ENCODE measurements at regions not wholly inside any gene's neighbourhood (a gene's known extent, or its start where the extent isn't known, plus 50 kb on each side); places are given as distances from the start of the nearest gene placed in this dataset.
"Not testable (repeated sequence)": the region's sequence is repeated elsewhere in the genome, so short reads cannot be mapped to it uniquely, and the experiment has no call there.

GRCh38 chr10:10677479-10677878 lies 340.2 kb upstream of the CELF2 start:
- no peak overlapping the region for H3K4me3 ChIP-seq (ENCODE audit: low read length)
- peak; percentile 65 for DNase-seq (ENCODE audit: low read depth, low spot score)

GRCh38 chr10:10680496-10680895 lies 337.2 kb upstream of the CELF2 start:
- no peak for DNase-seq (ENCODE audit: low read depth, low spot score)
- no peak overlapping the region for H3K4me3 ChIP-seq (ENCODE audit: low read length)

- DNase-seq (ENCODE audit: low read depth, low spot score): peak; percentile 42
- H3K4me3 ChIP-seq (ENCODE audit: low read length): no peak overlapping the region
These were observed 332.7 kb upstream of the CELF2 start for GRCh38 chr10:10684972-10685371.

- H3K4me3 ChIP-seq (ENCODE audit: low read length): no peak overlapping the region
- no peak for DNase-seq (ENCODE audit: low read depth, low spot score)
These were observed 332.1 kb upstream of the CELF2 start for GRCh38 chr10:10685566-10685965.

- DNase-seq (ENCODE audit: low read depth, low spot score): no peak
These were observed 329.9 kb upstream of the CELF2 start for GRCh38 chr10:10687751-10688150.

GRCh38 chr10:10699427-10699826 lies 318.2 kb upstream of the CELF2 start:
- no peak for DNase-seq (ENCODE audit: low read depth, low spot score)
- H3K4me3 ChIP-seq (ENCODE audit: low read length): no peak overlapping the region

More at GRCh38 chr10:10687751-10688150, 329.9 kb upstream of the CELF2 start:
- no peak overlapping the region for H3K4me3 ChIP-seq (ENCODE audit: low read length)

GRCh38 chr10:10701084-10701611 lies 316.5 kb upstream of the CELF2 start:
- no peak overlapping the region for H3K4me3 ChIP-seq (ENCODE audit: low read length)
- no peak for DNase-seq (ENCODE audit: low read depth, low spot score)

- no peak overlapping the region for H3K4me3 ChIP-seq (ENCODE audit: low read length)
- no peak for DNase-seq (ENCODE audit: low read depth, low spot score)
These were observed 315.5 kb upstream of the CELF2 start for GRCh38 chr10:10702211-10702610.

- H3K4me3 ChIP-seq (ENCODE audit: low read length): no peak overlapping the region
- no peak for DNase-seq (ENCODE audit: low read depth, low spot score)
These were observed 314.3 kb upstream of the CELF2 start for GRCh38 chr10:10703382-10703781.

- DNase-seq (ENCODE audit: low read depth, low spot score): no peak
- no peak overlapping the region for H3K4me3 ChIP-seq (ENCODE audit: low read length)
These were observed 305.4 kb upstream of the CELF2 start for GRCh38 chr10:10712155-10712704.

- no peak for DNase-seq (ENCODE audit: low read depth, low spot score)
- H3K4me3 ChIP-seq (ENCODE audit: low read length): no peak overlapping the region
These were observed 303.3 kb upstream of the CELF2 start for GRCh38 chr10:10714327-10714726.

GRCh38 chr10:10716972-10717371 lies 300.7 kb upstream of the CELF2 start:
- H3K4me3 ChIP-seq (ENCODE audit: low read length): no peak overlapping the region
- no peak for DNase-seq (ENCODE audit: low read depth, low spot score)

GRCh38 chr10:10722422-10722821 lies 295.2 kb upstream of the CELF2 start:
- no peak for DNase-seq (ENCODE audit: low read depth, low spot score)
- H3K4me3 ChIP-seq (ENCODE audit: low read length): no peak overlapping the region

- no peak overlapping the region for H3K4me3 ChIP-seq (ENCODE audit: low read length)
- DNase-seq (ENCODE audit: low read depth, low spot score): no peak
These were observed 292.5 kb upstream of the CELF2 start for GRCh38 chr10:10725196-10725595.

- DNase-seq (ENCODE audit: low read depth, low spot score): no peak
- no peak overlapping the region for H3K4me3 ChIP-seq (ENCODE audit: low read length)
These were observed 291.6 kb upstream of the CELF2 start for GRCh38 chr10:10726101-10726500.

GRCh38 chr10:10727411-10727810 lies 290.3 kb upstream of the CELF2 start:
- DNase-seq (ENCODE audit: low read depth, low spot score); H3K4me3 ChIP-seq (ENCODE audit: low read length): not testable (repeated sequence)

- H3K4me3 ChIP-seq (ENCODE audit: low read length): no peak overlapping the region
- no peak for DNase-seq (ENCODE audit: low read depth, low spot score)
These were observed 289.9 kb upstream of the CELF2 start for GRCh38 chr10:10727812-10728211.

- H3K4me3 ChIP-seq (ENCODE audit: low read length): no peak overlapping the region
- DNase-seq (ENCODE audit: low read depth, low spot score): no peak
These were observed 287.1 kb upstream of the CELF2 start for GRCh38 chr10:10730471-10731043.

- DNase-seq (ENCODE audit: low read depth, low spot score): no peak
- no peak overlapping the region for H3K4me3 ChIP-seq (ENCODE audit: low read length)
These were observed 286.3 kb upstream of the CELF2 start for GRCh38 chr10:10731366-10731765.

GRCh38 chr10:10734356-10735064 lies 283.2 kb upstream of the CELF2 start:
- H3K4me3 ChIP-seq (ENCODE audit: low read length): no peak overlapping the region
- DNase-seq (ENCODE audit: low read depth, low spot score): no peak
